Natural killer cell (primary cell): ENCODE measurements at regions not wholly inside any gene's neighbourhood (a gene's known extent, or its start where the extent isn't known, plus 50 kb on each side); places are given as distances from the start of the nearest gene placed in this dataset.

Source experiments
- ATAC-seq, 3 donors: fragments of 150-1000 bp in 2 of 3; fragments of 200-7000 bp in 1 of 3; cut with Tn5 transposase; 1 replicate in 1 of 3; 2 replicates in 2 of 3; pipeline ENCODE4 v1.10.0; 2021; ENCODE audit warnings: mild to moderate bottlenecking in 2 of 3, moderate library complexity in 2 of 3
- DNase-seq, 2 donors: peaks; one replicate each; pipeline versions ENCODE4 v3.0.0 to v3.0.0-alpha.2; 2013 to 2021; ENCODE audit warnings: mixed read lengths in 1 of 2
- H3K27ac ChIP-seq: one replicate; pipeline ENCODE4 v1.5.1; 2013; ENCODE audit warnings: mild to moderate bottlenecking, low read length
- H3K27me3 ChIP-seq: one replicate; pipeline ENCODE4 v1.6.1; 2013; ENCODE audit warnings: low read length; ENCODE audit not compliant: control insufficient read depth, insufficient read depth
- H3K36me3 ChIP-seq: one replicate; pipeline ENCODE4 v1.6.1; 2013; ENCODE audit warnings: low read length; ENCODE audit not compliant: control insufficient read depth, insufficient read depth
- H3K4me1 ChIP-seq: one replicate; pipeline ENCODE4 v1.6.1; 2013; ENCODE audit warnings: low read length; ENCODE audit not compliant: control insufficient read depth, insufficient read depth
- H3K4me3 ChIP-seq: one replicate; pipeline ENCODE4 v1.5.1; 2013; ENCODE audit warnings: low read length
- H3K9me3 ChIP-seq: one replicate; pipeline ENCODE4 v1.6.1; 2013; ENCODE audit warnings: low read length; ENCODE audit not compliant: control insufficient read depth, insufficient read depth
- H3K27ac Mint-ChIP-seq, 2 donors: one replicate each; pipeline ENCODE4 v1.8.0; 2022; ENCODE audit warnings: mild to moderate bottlenecking in 2 of 2, mixed read lengths in 2 of 2, moderate library complexity in 1 of 2
- H3K27me3 Mint-ChIP-seq, 2 donors: one replicate each; pipeline ENCODE4 v1.8.0; 2022; ENCODE audit warnings: low read depth in 2 of 2, mixed read lengths in 2 of 2
- H3K36me3 Mint-ChIP-seq: one replicate; pipeline ENCODE4 v1.8.0; 2022; ENCODE audit warnings: mixed read lengths
- H3K4me1 Mint-ChIP-seq, 2 donors: one replicate each; pipeline ENCODE4 v1.8.0; 2022; ENCODE audit warnings: mixed read lengths in 2 of 2
- H3K4me3 Mint-ChIP-seq: one replicate; pipeline ENCODE4 v1.8.0; 2022; ENCODE audit warnings: mild to moderate bottlenecking, moderate library complexity, mixed read lengths
- H3K9me3 Mint-ChIP-seq, 2 donors: one replicate each; pipeline ENCODE4 v1.8.0; 2022; ENCODE audit warnings: mixed read lengths in 2 of 2
- WGBS: methylation state at CpG from one replicate; pipeline ENCODE4 v1.1.7; 2013; ENCODE audit warnings: missing lambda C conversion rate; ENCODE audit not compliant: insufficient coverage; 5-methylcytosine and 5-hydroxymethylcytosine counted together
- intact Hi-C: fragments of 100-400 bp; cut with micrococcal nuclease; formaldehyde crosslinking; loops from one replicate; pipeline ENCODE4 v1.14.2; 2022
- TF ChIP-seq, protein P1 (sequence below): fragments of 200-600 bp; IDR thresholded peaks from one replicate; pipeline ENCODE4 v1.8.0; 2022; ENCODE audit warnings: antibody characterized with exemption

DNA sequence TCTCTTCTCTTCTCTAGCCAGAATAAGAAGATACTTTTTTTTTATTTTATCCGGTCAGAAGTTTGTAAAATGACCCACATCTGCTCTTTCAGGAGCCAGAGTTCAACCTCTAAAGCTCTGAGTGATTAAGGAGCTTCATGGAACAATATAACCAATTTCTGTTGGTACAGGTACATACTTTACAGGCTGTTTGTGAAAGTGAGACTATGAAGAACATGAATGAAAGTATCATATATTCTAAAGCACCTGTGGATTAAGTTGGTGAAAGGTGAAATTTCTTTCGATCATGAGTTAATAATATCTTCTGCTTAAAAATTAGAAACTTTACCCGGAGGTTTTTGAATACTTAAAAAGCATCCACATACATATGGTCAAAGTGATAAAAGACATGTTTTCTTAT is 65.2 kb downstream of the DMRT2 start:
- no peaks in the 10 kb centered on the region for H3K4me1 ChIP-seq
- TF ChIP-seq, protein P1, sequence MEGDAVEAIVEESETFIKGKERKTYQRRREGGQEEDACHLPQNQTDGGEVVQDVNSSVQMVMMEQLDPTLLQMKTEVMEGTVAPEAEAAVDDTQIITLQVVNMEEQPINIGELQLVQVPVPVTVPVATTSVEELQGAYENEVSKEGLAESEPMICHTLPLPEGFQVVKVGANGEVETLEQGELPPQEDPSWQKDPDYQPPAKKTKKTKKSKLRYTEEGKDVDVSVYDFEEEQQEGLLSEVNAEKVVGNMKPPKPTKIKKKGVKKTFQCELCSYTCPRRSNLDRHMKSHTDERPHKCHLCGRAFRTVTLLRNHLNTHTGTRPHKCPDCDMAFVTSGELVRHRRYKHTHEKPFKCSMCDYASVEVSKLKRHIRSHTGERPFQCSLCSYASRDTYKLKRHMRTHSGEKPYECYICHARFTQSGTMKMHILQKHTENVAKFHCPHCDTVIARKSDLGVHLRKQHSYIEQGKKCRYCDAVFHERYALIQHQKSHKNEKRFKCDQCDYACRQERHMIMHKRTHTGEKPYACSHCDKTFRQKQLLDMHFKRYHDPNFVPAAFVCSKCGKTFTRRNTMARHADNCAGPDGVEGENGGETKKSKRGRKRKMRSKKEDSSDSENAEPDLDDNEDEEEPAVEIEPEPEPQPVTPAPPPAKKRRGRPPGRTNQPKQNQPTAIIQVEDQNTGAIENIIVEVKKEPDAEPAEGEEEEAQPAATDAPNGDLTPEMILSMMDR = no peak
- H3K4me3 Mint-ChIP-seq = no peak overlapping the region
- H3K27ac ChIP-seq = no peak overlapping the region
- intact Hi-C loops = no loop called here
- DNase-seq = no peak
- no peaks in the 10 kb centered on the region for H3K9me3 ChIP-seq
- no peak overlapping the region for H3K4me3 ChIP-seq
- no peaks in the 10 kb centered on the region for H3K4me1 Mint-ChIP-seq
- H3K27me3 ChIP-seq = no peaks in the 10 kb centered on the region
- peaks cover 3 to 27% of the 10 kb centered on the region in 2 donors for H3K27me3 Mint-ChIP-seq
- H3K36me3 Mint-ChIP-seq = no peaks in the 10 kb centered on the region
- H3K36me3 ChIP-seq = no peaks in the 10 kb centered on the region
- WGBS = 100% methylated on average over 1 of the region's 3 CpGs
- no peak for ATAC-seq
- H3K9me3 Mint-ChIP-seq = peaks cover 0 to 2% of the 10 kb centered on the region in 2 donors
- no peak overlapping the region for H3K27ac Mint-ChIP-seq

DNA sequence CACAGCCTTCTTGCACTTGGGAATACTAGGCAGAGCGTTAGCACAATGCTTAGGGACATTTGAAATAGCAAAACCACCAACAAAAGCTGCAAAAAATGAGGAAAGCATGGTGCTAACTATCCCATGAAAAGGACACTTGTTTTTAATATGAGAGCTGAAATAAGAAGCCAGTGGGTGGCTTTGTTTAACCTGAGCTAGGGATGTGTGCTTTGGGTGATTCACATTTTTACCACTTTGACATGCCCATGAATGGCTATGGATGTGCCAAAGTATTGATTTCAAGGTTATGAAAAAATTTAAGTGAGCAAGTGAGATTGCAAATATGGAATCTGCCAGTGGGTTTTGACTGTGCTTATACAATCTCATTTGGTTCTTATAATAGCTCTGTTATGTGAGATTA is 67.3 kb downstream of the DMRT2 start:
- Mint-ChIP-seq H3K27ac (no peak overlapping the region), H3K4me3 (no peak overlapping the region), H3K27me3 (peaks cover 3 to 14% of the 10 kb centered on the region in 2 donors), H3K4me1 (no peaks in the 10 kb centered on the region), H3K9me3 (peaks cover 0 to 2% of the 10 kb centered on the region in 2 donors), H3K36me3 (no peaks in the 10 kb centered on the region)
- 76% methylated on average over 1 of the region's 1 CpG for WGBS
- no peak for DNase-seq
- no peaks in the 10 kb centered on the region for H3K27me3 ChIP-seq
- H3K27ac ChIP-seq = no peak overlapping the region
- H3K4me1 ChIP-seq = no peaks in the 10 kb centered on the region
- TF ChIP-seq, protein P1 = no peak
- intact Hi-C loops = no loop called here
- no peaks in the 10 kb centered on the region for H3K9me3 ChIP-seq
- ATAC-seq = no peak
- no peak overlapping the region for H3K4me3 ChIP-seq
- no peaks in the 10 kb centered on the region for H3K36me3 ChIP-seq

DNA sequence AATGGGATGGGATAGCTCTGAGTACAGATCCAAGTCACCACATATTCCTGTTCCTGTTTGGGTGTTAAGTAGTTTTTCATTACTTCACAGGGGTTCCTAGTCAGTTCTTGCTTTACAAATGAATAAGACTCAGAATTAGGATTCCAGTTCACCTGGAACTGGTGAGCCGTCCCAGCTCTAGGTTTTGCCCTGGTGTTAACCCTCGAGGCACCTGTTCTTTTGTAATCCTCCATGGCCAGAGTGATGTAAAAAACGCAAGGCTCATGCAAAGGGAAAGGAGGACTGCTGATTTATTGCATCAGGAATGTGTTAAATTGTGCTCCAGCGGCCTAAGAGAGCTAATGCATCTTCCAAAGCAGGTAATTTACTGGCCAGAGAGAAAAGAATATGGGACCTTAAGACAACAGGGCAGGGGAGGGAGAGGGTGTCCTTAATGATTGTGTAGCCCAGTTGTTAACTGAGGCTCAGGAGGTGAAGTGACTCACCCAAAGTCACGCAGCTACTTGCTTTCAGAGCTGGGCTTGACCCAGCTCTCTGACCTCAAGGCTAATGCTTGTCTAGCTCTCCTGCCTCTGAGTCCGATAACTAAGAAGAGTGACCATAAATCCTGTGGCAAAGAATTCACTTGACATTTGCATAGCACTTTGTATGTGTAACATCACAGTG is 70.5 kb downstream of the DMRT2 start:
- Mint-ChIP-seq H3K4me3 (no peak overlapping the region), H3K36me3 (no peaks in the 10 kb centered on the region), H3K27ac (no peak overlapping the region), H3K9me3 (no peaks in the 10 kb centered on the region), H3K27me3 (peaks cover 3 to 21% of the 10 kb centered on the region in 2 donors), H3K4me1 (no peaks in the 10 kb centered on the region)
- WGBS = 57% methylated on average over 6 of the region's 6 CpGs
- TF ChIP-seq, protein P1 = no peak
- H3K27me3 ChIP-seq = no peaks in the 10 kb centered on the region
- no peaks in the 10 kb centered on the region for H3K36me3 ChIP-seq
- no peaks in the 10 kb centered on the region for H3K9me3 ChIP-seq
- ATAC-seq (no peak), DNase-seq (no peak)
- intact Hi-C loops = no loop called here
- H3K4me1 ChIP-seq = no peaks in the 10 kb centered on the region
- H3K4me3 ChIP-seq = no peak overlapping the region
- no peak overlapping the region for H3K27ac ChIP-seq

- no peak for ATAC-seq
Observed at GRCh38 chr9:1125741-1126140, 75.6 kb downstream of the DMRT2 start.

More at GRCh38 chr9:1125741-1126140, 75.6 kb downstream of the DMRT2 start:
- no peaks in the 10 kb centered on the region for H3K4me1 Mint-ChIP-seq
- TF ChIP-seq, protein P1 = no peak
- DNase-seq = no peak
- H3K36me3 Mint-ChIP-seq = no peaks in the 10 kb centered on the region
- H3K4me3 ChIP-seq = no peak overlapping the region
- no peaks in the 10 kb centered on the region for H3K4me1 ChIP-seq
- peaks cover 3 to 40% of the 10 kb centered on the region in 2 donors for H3K27me3 Mint-ChIP-seq
- H3K4me3 Mint-ChIP-seq = no peak overlapping the region
- intact Hi-C loops = no loop called here
- no peaks in the 10 kb centered on the region for H3K9me3 Mint-ChIP-seq
- no peaks in the 10 kb centered on the region for H3K9me3 ChIP-seq
- H3K27ac ChIP-seq = no peak overlapping the region
- WGBS = no CpG with 5 or more reads among the region's 2 CpGs
- H3K36me3 ChIP-seq = no peaks in the 10 kb centered on the region
- H3K27me3 ChIP-seq = no peaks in the 10 kb centered on the region
- H3K27ac Mint-ChIP-seq = no peak overlapping the region
